HepG2 (cell line): ENCODE measurements at regions not wholly inside any gene's neighbourhood (a gene's known extent, or its start where the extent isn't known, plus 50 kb on each side); places are given as distances from the start of the nearest gene placed in this dataset.

Source experiments
- ATAC-seq: fragments of 200-7000 bp; cut with Tn5 transposase; 3 replicates; pipeline ENCODE4 v1.9.1; 2020; ENCODE audit warnings: mild to moderate bottlenecking, moderate library complexity
- BruUV-seq: library from RNA; stranded (reverse); fragments of 400-500 nt; replicated peaks from 2 replicates; lab custom pipeline; 2021; lab: Mats Ljungman, UMichigan
- CTCF ChIA-PET: fragments of 300-600 bp; formaldehyde crosslinking; extraction: SDS; loops from one replicate; lab custom pipeline; 2021; ENCODE audit warnings: low total read pairs, inconsistent platforms, low intra/inter-chr PET ratio; lab: Yijun Ruan, JAX
- POLR2A ChIA-PET: fragments of 350-600 bp; sonication (Branson Sonifier 250); formaldehyde crosslinking; loops from one replicate; lab custom pipeline; 2020; ENCODE audit warnings: antibody characterized with exemption, inconsistent platforms; lab: Yijun Ruan, JAX
- DNase-seq: peaks from one replicate; pipeline ENCODE4 v3.0.0-alpha.2; 2015; ENCODE audit warnings: low spot score
- FAIRE-seq: peaks from 3 replicates; lab custom pipeline; 2011; peaks lifted over from hg19 to GRCh38; lab: Jason Lieb, UNC
- H2AFZ ChIP-seq: one replicate; pipeline ENCODE4 v1.6.1; 2011; ENCODE audit warnings: low read length, inconsistent platforms
- H3K27ac ChIP-seq: fragments of 300-600 bp; 3 replicates; pipeline ENCODE4 v1.8.0; 2011; ENCODE audit warnings: mixed run types, mild to moderate bottlenecking, mixed read lengths, low read length, inconsistent platforms; ENCODE audit not compliant: insufficient read depth; ENCODE audit errors: extremely low read length
- H3K27me3 ChIP-seq, 2 experiments: fragments of 200-600 bp in 1 of 2; 2 replicates in 1 of 2; 3 replicates in 1 of 2; pipeline versions ENCODE4 v1.6.0 to v1.8.0; 2011; ENCODE audit warnings: low read length in 2 of 2, mild to moderate bottlenecking in 2 of 2, moderate library complexity in 2 of 2, inconsistent platforms in 1 of 2; ENCODE audit not compliant: insufficient read depth in 2 of 2, control insufficient read depth in 1 of 2
- H3K36me3 ChIP-seq, 2 experiments: fragments of 200-600 bp in 1 of 2; replicated peaks in 1 of 2; 2 replicates in 1 of 2; 3 replicates in 1 of 2; pipeline versions ENCODE4 v1.5.1 to v1.8.0; 2011; ENCODE audit warnings: low read length in 2 of 2, inconsistent platforms in 1 of 2; ENCODE audit not compliant: insufficient read depth in 2 of 2, control insufficient read depth in 1 of 2
- H3K4me1 ChIP-seq: 2 replicates; pipeline ENCODE4 v1.5.1; 2012; ENCODE audit warnings: low read length, inconsistent platforms; ENCODE audit not compliant: insufficient read depth
- H3K4me2 ChIP-seq: 2 replicates; pipeline ENCODE4 v1.6.0; 2011; ENCODE audit warnings: low read depth, low read length, inconsistent platforms
- H3K4me3 ChIP-seq, 3 experiments: fragments of 200-600 bp in 1 of 3; sonication (generic), shearing (Covaris generic) in 1 of 3; replicated peaks in 1 of 3; 2 replicates each; pipeline ENCODE4 v1.5.1; 2011 to 2016; ENCODE audit warnings: low read length in 3 of 3, inconsistent platforms in 2 of 3, low read depth in 2 of 3, mild to moderate bottlenecking in 2 of 3, control low read depth in 1 of 3, mixed read lengths in 1 of 3; ENCODE audit not compliant: insufficient read depth in 1 of 3
- H3K79me2 ChIP-seq: one replicate; pipeline ENCODE4 v1.6.1; 2011; ENCODE audit warnings: low read length, inconsistent platforms; ENCODE audit not compliant: insufficient read depth
- H3K9ac ChIP-seq: 2 replicates; pipeline ENCODE4 v1.6.0; 2011; ENCODE audit warnings: mild to moderate bottlenecking, low read depth, low read length, inconsistent platforms; ENCODE audit not compliant: insufficient read depth
- H3K9me3 ChIP-seq: 2 replicates; pipeline ENCODE4 v1.5.1; 2012; ENCODE audit warnings: mild to moderate bottlenecking, low read length
- H4K20me1 ChIP-seq: 2 replicates; pipeline ENCODE4 v1.6.0; 2011; ENCODE audit warnings: inconsistent platforms, mild to moderate bottlenecking, low read length, moderate library complexity; ENCODE audit not compliant: insufficient read depth
- HNF1A ChIP-seq, 2 experiments: sonication (generic) in 1 of 2; formaldehyde crosslinking in 1 of 2; IDR thresholded peaks; 2 replicates each; pipeline versions ENCODE4 v1.4.0 to v1.6.1; 2016 to 2020; ENCODE audit warnings: borderline replicate concordance in 1 of 2, low read depth in 1 of 2, mild to moderate bottlenecking in 1 of 2, missing genetic modification reagents in 1 of 2
- HNRNPL ChIP-seq: fragments of 200-400 bp; formaldehyde crosslinking; IDR thresholded peaks from 2 replicates; pipeline ENCODE4 v1.6.1; 2017; ENCODE audit warnings: mild to moderate bottlenecking, low read depth, low read length
- NR2F2 ChIP-seq: IDR thresholded peaks from 2 replicates; pipeline ENCODE4 v1.6.1; 2012; ENCODE audit warnings: low read depth, inconsistent platforms, borderline replicate concordance
- PHF5A ChIP-seq: IDR thresholded peaks from one replicate; pipeline ENCODE4 v1.6.1; 2018; ENCODE audit warnings: low read depth, missing genetic modification reagents; ENCODE audit not compliant: unreplicated experiment
- ZBTB8A ChIP-seq: sonication (generic); formaldehyde crosslinking; IDR thresholded peaks from 2 replicates; pipeline ENCODE4 v1.4.0; 2020; ENCODE audit warnings: mild to moderate bottlenecking, low read depth, missing genetic modification reagents, borderline replicate concordance
- ZFX ChIP-seq: sonication (generic); formaldehyde crosslinking; IDR thresholded peaks from 2 replicates; pipeline ENCODE4 v1.4.0; 2020; ENCODE audit warnings: mild to moderate bottlenecking, low read depth, missing genetic modification reagents, moderate library complexity
- ZNF33B ChIP-seq: sonication (generic); formaldehyde crosslinking; IDR thresholded peaks from 2 replicates; pipeline ENCODE4 v1.5.1; 2020; ENCODE audit warnings: mild to moderate bottlenecking, missing genetic modification reagents
- ZNF547 ChIP-seq: sonication (generic); formaldehyde crosslinking; IDR thresholded peaks from 2 replicates; pipeline ENCODE4 v1.5.1; 2020; ENCODE audit warnings: mild to moderate bottlenecking, missing genetic modification reagents
- ZNF607 ChIP-seq: sonication (generic); formaldehyde crosslinking; IDR thresholded peaks from 2 replicates; pipeline ENCODE4 v1.5.1; 2020; ENCODE audit warnings: missing genetic modification reagents, mild to moderate bottlenecking, borderline replicate concordance
- ZNF816 ChIP-seq: sonication (generic); formaldehyde crosslinking; IDR thresholded peaks from 2 replicates; pipeline ENCODE4 v1.8.0; 2022; ENCODE audit warnings: missing genetic modification reagents, mild to moderate bottlenecking, borderline replicate concordance
- ZSCAN30 ChIP-seq: sonication (generic); formaldehyde crosslinking; IDR thresholded peaks from 2 replicates; pipeline ENCODE4 v1.5.0; 2020; ENCODE audit warnings: mild to moderate bottlenecking, missing genetic modification reagents
- WGBS: methylation state at CpG from one replicate; pipeline ENCODE4 v1.1.6; 2017; ENCODE audit warnings: low lambda C conversion rate; 5-methylcytosine and 5-hydroxymethylcytosine counted together
- in situ Hi-C: cut with HindIII; loops from 2 replicates; pipeline ENCODE4 v1.10.0; 2017; ENCODE audit warnings: low pct_unique_long_range_greater_than_20kb; ENCODE audit not compliant: extremely low pct_ligation_motif_present
- intact Hi-C: fragments of 100-400 bp; cut with micrococcal nuclease; formaldehyde crosslinking; loops from one replicate; pipeline ENCODE4 v1.10.0; 2022; ENCODE audit not compliant: unreplicated experiment

DNA sequence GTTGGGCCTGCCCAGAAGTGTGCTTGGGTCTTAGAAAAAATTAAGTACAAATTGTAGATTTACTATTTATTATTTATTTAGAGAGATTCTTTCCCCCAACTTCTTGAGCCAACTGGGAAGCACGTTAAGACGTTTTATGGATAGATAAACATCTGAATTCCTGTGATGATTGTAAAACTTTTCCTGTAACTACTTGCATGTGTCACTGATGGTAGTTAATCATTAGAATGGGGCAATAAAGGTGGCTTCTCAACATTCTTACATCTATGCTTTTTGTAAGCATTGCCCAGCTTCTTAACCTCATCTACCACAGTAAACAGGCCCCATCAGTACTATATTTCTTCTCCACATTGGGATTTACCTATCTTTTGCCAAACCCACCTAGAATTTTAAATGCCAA lies 559.8 kb downstream of the LMO4 start (continued):
- TF ChIP-seq ZNF33B (CRISPR knock-in tag): no peak

- Histone ChIP-seq H2AFZ (no peak overlapping the region), H3K9me3 (no peaks in the 10 kb centered on the region), H3K9ac (no peak overlapping the region), H4K20me1 (no peaks in the 10 kb centered on the region), H3K4me1 (no peaks in the 10 kb centered on the region), H3K27me3 (no peaks in the 10 kb centered on the region; a peak in 1 of 5 replicates), H3K27ac (no peak overlapping the region), H3K4me2 (no peak overlapping the region), H3K36me3 (no peaks in the 10 kb centered on the region), H3K79me2 (no peaks in the 10 kb centered on the region), H3K4me3 (no peak overlapping the region)
- no peak for DNase-seq
- FAIRE-seq: no peak
- TF ChIP-seq ZBTB8A (CRISPR knock-in tag): no peak
- no peak for TF ChIP-seq ZNF607 (CRISPR knock-in tag)
- TF ChIP-seq NR2F2: no peak
- no peak for TF ChIP-seq ZFX (CRISPR knock-in tag)
- no peak for TF ChIP-seq HNRNPL
- TF ChIP-seq HNF1A (IDR thresholded peaks at IDR 0.05; ENCODE audit: low read depth): no peak
- TF ChIP-seq HNF1A (CRISPR knock-in tag; IDR thresholded peaks at IDR 0.05; ENCODE audit: borderline replicate concordance): no peak
- no peak for TF ChIP-seq ZSCAN30 (CRISPR knock-in tag)
- TF ChIP-seq ZNF547: no peak
- TF ChIP-seq ZNF816: no peak
- no peak for TF ChIP-seq PHF5A (CRISPR knock-in tag)
- in situ Hi-C loops: no loop called here
- intact Hi-C loops: loop anchor here (10.0 kb wide), 1 partner anchor 59 kb away; no protein-coding TSS in a partner anchor
- ChIA-PET CTCF (no interaction called here), POLR2A (no interaction called here)
- no TSS peak for BruUV-seq
- 0% methylated on average over 1 of the region's 1 CpG for WGBS
- no peak for ATAC-seq
Measured at GRCh38 chr1:87894062-87894461, 565.4 kb downstream of the LMO4 start.
